Stimulated activated naive CD8-positive, alpha-beta T cell treated with anti-CD3 and anti-CD28 coated beads, Interleukin-15, amount 100 ng/mL, for 72 hours (primary cell): ENCODE measurements at regions not wholly inside any gene's neighbourhood (a gene's known extent, or its start where the extent isn't known, plus 50 kb on each side); places are given as distances from the start of the nearest gene placed in this dataset.

Experiments used
- ATAC-seq: fragments of 150-1000 bp; cut with Tn5 transposase; 2 replicates; pipeline ENCODE4 v1.10.0; 2021; ENCODE audit warnings: mild to moderate bottlenecking, moderate library complexity
- DNase-seq, 2 donors: peaks; one replicate each; pipeline ENCODE4 v3.0.0; 2021 to 2022
- H3K27ac Mint-ChIP-seq, 2 donors: one replicate each; pipeline ENCODE4 v1.8.0; 2022; ENCODE audit warnings: mild to moderate bottlenecking in 2 of 2, mixed read lengths in 2 of 2, moderate library complexity in 2 of 2
- H3K27me3 Mint-ChIP-seq: one replicate; pipeline ENCODE4 v1.8.0; 2022; ENCODE audit warnings: mixed read lengths
- H3K4me1 Mint-ChIP-seq: one replicate; pipeline ENCODE4 v1.8.0; 2022; ENCODE audit warnings: mild to moderate bottlenecking, mixed read lengths
- H3K4me3 Mint-ChIP-seq, 2 donors: one replicate each; pipeline ENCODE4 v1.8.0; 2022; ENCODE audit warnings: mild to moderate bottlenecking in 2 of 2, mixed read lengths in 2 of 2, moderate library complexity in 1 of 2
- H3K9me3 Mint-ChIP-seq, 2 donors: one replicate each; pipeline ENCODE4 v1.8.0; 2022; ENCODE audit warnings: mixed read lengths in 2 of 2

- Mint-ChIP-seq H3K27ac (peak overlapping the region in 1 of 2 donors; percentile 68), H3K9me3 (no peaks in the 10 kb centered on the region), H3K27me3 (no peaks in the 10 kb centered on the region), H3K4me3 (no peak overlapping the region), H3K4me1 (peaks cover 86% of the 10 kb centered on the region)
- no peak for ATAC-seq
- no peak for DNase-seq
Observed at GRCh38 chr15:85314633-85315032, 65.8 kb upstream of the AKAP13 start.

DNA sequence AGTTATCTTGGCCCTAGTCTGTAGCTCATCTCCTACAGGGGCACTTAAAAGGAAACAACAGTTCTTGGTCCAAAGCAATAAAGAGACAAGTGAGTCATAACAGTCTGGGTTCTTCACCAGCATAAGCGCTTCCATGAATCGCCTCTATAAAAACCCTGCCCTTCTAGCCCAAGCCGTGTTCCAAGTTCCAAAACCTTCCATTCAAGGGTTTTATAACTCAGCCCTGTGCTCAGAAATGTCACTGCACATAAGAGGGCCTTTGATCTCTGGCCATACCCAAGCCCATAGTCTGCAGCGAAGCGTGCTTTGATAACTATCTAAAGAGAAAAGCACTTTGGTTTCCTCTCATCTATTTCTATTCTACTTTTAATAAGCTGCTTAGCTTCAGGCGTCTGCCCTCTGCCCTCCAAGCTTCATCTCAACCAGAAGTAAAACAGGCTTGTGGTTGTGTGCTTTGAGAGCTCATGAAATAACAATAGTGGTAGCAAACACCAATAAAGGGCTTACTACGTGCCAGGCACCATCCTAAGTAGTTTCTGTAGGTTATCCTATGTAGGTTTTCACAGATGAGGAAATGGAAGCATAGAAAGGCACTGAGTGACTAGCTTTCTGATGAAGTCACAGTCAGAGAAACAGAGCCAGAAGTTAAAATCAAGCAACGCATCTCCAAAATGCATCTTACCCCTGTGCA is 64.0 kb upstream of the AKAP13 start:
- peaks cover 0 to 5% of the 10 kb centered on the region in 2 donors for H3K9me3 Mint-ChIP-seq
- peak overlapping the region; percentile 60 to 67 for H3K4me3 Mint-ChIP-seq
- no peaks in the 10 kb centered on the region for H3K27me3 Mint-ChIP-seq
- ATAC-seq (peak; percentile 38), DNase-seq (peak; percentile 23 to 24)
- H3K27ac Mint-ChIP-seq = peak overlapping the region; percentile 73 to 75
- H3K4me1 Mint-ChIP-seq = peaks cover 73% of the 10 kb centered on the region

- H3K27me3 Mint-ChIP-seq = no peaks in the 10 kb centered on the region
- DNase-seq = peak; percentile 57 to 62
- peak overlapping the region; percentile 9 to 70 for H3K27ac Mint-ChIP-seq
- H3K4me3 Mint-ChIP-seq = peak overlapping the region; percentile 34 to 62
- H3K4me1 Mint-ChIP-seq = peaks cover 63% of the 10 kb centered on the region
- ATAC-seq = peak; percentile 96
- H3K9me3 Mint-ChIP-seq = peaks cover 7 to 12% of the 10 kb centered on the region in 2 donors
Observed at GRCh38 chr15:85318048-85318731, 62.2 kb upstream of the AKAP13 start.

DNA sequence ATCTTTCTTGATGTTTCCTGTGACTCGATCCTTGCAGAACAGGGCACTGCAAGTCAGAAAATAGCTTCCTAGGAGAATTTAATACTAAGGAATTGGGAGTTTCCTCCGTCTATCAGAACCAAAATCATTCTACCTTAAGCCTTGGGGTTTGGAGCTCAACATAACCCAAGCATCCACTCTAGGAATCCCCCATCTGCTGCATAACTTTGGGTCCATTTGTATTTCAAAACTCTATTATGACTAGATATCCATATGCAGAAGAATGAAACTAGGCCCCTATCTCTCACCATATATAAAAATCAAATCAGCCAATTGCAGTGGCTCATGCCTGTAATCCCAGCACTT is 61.7 kb upstream of the AKAP13 start:
- H3K27ac Mint-ChIP-seq = peak overlapping the region in 1 of 2 donors; percentile 37
- H3K9me3 Mint-ChIP-seq = peaks cover 7 to 13% of the 10 kb centered on the region in 2 donors
- H3K27me3 Mint-ChIP-seq = no peaks in the 10 kb centered on the region
- ATAC-seq (peak; percentile 68), DNase-seq (peak in 1 of 2 donors; percentile 51)
- peaks cover 64% of the 10 kb centered on the region for H3K4me1 Mint-ChIP-seq
- H3K4me3 Mint-ChIP-seq = peak overlapping the region; percentile 25 to 62

DNA sequence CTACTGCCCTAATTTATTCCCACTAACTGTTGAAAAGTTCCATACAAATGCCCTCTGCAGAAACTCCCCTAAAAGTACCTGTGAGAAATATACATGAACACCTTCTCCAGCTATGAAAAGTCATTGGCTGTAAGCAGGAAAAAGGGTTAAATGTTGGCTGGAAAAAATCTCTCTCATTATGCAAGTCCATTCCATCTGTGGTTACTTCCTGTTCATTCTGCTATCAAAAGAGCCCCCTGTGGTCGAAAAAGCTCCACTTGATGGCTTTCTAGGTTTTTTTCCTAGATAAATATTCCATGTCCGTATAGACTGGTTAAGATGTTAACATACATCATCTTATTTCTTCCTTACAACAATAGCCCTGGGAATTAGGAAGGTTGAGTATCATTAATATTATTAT is 56.2 kb upstream of the AKAP13 start:
- H3K4me3 Mint-ChIP-seq = no peak overlapping the region
- DNase-seq (no peak), ATAC-seq (no peak)
- H3K27me3 Mint-ChIP-seq = no peaks in the 10 kb centered on the region
- H3K9me3 Mint-ChIP-seq = peaks cover 7 to 13% of the 10 kb centered on the region in 2 donors
- no peak overlapping the region for H3K27ac Mint-ChIP-seq
- H3K4me1 Mint-ChIP-seq = peaks cover 33% of the 10 kb centered on the region

GRCh38 chr15:85325834-85326233 is 54.6 kb upstream of the AKAP13 start:
- no peak for ATAC-seq

DNA sequence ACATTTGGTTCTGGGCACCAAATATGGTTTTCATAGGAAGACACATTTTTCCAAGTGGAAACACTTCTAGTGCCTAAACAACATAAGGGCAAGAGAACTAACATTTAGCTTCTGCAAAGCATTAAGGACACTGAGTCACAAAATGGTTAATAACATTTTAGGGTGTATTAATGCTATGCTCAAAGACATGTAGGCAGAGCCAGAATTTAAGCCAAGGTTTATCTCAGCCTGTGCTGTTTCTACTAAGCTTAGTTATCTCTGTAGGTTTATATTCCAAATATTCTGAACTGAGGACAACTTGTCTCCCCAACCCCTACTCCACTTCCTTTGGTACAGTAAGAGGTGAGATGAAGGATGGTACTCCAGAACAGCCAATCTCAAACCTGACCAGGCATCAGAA is 54.1 kb upstream of the AKAP13 start:
- H3K4me3 Mint-ChIP-seq = no peak overlapping the region
- ATAC-seq = no peak
- H3K27ac Mint-ChIP-seq = no peak overlapping the region
- H3K9me3 Mint-ChIP-seq = peaks cover 10 to 12% of the 10 kb centered on the region in 2 donors
- no peak for DNase-seq
- peaks cover 49% of the 10 kb centered on the region for H3K4me1 Mint-ChIP-seq
- H3K27me3 Mint-ChIP-seq = no peaks in the 10 kb centered on the region

More at GRCh38 chr15:85325834-85326233, 54.6 kb upstream of the AKAP13 start:
- peaks cover 7 to 9% of the 10 kb centered on the region in 2 donors for H3K9me3 Mint-ChIP-seq
- no peak for DNase-seq
- no peaks in the 10 kb centered on the region for H3K27me3 Mint-ChIP-seq
- H3K4me1 Mint-ChIP-seq = peaks cover 45% of the 10 kb centered on the region
- H3K4me3 Mint-ChIP-seq = no peak overlapping the region
- H3K27ac Mint-ChIP-seq = no peak overlapping the region

DNA sequence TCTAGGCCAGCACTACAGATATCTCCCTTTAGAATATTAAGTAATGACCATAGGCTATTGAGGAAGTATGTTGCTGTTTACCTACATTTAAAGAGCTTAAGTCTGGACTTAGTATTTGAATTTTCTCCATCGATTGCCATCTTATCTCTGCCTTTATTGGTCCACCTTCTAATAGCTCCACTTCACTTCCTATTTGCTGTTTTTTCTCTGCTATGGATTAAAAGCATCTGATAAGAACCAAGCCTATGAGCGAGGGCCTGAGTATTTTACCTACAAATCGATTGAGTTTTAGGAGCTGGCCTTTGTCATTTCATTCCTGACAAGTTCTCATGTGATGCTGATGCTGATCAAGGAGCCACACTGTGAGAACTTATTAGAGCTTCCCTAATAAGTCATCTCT is 52.6 kb upstream of the AKAP13 start:
- Mint-ChIP-seq H3K4me3 (no peak overlapping the region), H3K9me3 (peaks cover 8 to 12% of the 10 kb centered on the region in 2 donors), H3K4me1 (peaks cover 61% of the 10 kb centered on the region), H3K27ac (no peak overlapping the region), H3K27me3 (no peaks in the 10 kb centered on the region)
- no peak for DNase-seq
- ATAC-seq = no peak

DNA sequence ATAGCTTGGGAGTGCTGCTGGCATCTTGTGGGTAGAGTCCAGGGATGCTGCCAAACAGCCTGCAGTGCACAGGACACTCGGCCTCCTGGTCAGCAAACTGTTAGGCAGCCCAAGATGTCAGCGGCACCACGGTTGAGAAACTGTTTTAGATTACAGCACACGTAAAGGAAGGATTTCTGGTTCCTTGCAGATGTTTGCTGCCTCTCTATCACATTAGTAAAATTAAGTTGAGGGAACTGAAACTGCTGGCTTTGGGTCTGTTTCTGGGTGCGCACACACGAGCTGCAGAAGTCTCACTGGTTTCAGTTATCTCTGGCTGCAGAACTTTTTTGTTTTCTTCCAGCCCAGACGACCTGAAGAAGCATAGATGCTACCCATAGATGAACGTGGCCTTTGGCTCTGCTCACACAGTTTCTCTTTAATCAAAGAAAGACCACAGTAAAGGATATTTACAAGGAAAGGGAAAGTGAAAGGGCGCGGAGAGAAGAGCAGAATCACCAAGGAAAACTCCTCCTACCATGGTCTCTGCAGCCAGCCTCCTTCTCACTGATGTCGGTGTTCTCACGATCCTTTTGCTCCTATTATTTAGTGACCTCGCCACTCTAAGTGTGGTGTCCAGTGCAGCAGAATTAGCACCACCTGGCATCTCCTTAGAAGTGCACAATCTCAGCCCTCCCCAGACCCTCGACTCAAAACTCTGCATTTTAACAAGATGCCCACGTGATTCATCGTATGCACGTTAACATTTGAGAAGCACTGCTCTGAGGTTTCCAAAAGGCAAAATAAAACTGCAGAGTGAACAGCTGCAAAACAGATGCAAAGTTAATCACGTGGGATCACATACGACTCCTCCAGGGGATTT is 50.6 kb upstream of the AKAP13 start:
- DNase-seq = peak; percentile 24 to 41
- Mint-ChIP-seq H3K9me3 (peaks cover 7 to 8% of the 10 kb centered on the region in 2 donors), H3K4me1 (peaks cover 55% of the 10 kb centered on the region)

More for the DNA sequence above, 50.6 kb upstream of the AKAP13 start:
- ATAC-seq = peak; percentile 10
- Mint-ChIP-seq H3K27ac (peak overlapping the region; percentile 83 to 97), H3K27me3 (no peaks in the 10 kb centered on the region), H3K4me3 (peak overlapping the region; percentile 87 to 94)
